GM21528 (cell line): ENCODE measurements at regions not wholly inside any gene's neighbourhood (a gene's known extent, or its start where the extent isn't known, plus 50 kb on each side); places are given as distances from the start of the nearest gene placed in this dataset.

ENCODE experiments used
- ATAC-seq: cut with Tn5 transposase; IDR thresholded peaks from one replicate; pipeline ENCODE4 v1.9.1; 2021; ENCODE audit warnings: mild to moderate bottlenecking, moderate library complexity; ENCODE audit not compliant: unreplicated experiment, low FRiP score

DNA sequence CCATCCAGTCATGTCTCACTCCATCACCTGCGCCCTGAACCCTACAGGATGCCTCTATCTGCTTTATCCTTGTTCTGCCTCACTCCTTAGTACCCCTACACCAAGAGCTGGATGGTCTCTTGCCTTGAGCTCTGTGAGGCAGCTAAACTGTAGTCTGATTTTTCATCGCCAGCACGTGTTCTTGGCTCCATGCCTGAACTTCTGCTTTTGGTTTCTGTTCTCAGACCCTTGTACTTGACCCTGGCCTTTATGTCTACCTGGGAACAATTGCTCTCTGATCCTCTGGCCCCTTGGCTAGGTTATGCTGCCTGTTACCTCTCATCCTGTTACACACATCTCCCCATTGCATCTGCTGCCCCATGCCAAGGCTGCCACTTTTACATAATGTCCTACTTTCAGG is 318.0 kb upstream of the LMCD1 start:
- ATAC-seq = no peak

DNA sequence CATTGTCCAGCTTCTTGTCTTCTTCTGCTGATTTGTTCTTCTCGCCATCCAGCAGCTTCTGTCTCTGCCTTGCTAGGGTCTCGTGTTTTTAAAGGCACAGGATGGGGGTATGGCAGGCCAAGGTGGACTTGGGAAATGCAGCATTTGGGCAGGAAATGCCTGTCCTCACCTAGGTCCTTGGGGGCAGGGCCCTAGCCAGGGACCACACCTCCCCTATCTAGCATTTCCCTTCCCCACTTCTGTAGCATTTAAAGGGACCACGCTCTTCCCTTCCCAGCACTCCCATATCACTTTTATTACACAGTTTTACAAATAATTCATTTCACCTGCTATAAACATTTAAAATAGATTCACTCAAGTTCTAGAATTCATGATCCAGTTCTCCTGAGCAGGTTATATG is 315.4 kb upstream of the LMCD1 start:
- no peak for ATAC-seq

DNA sequence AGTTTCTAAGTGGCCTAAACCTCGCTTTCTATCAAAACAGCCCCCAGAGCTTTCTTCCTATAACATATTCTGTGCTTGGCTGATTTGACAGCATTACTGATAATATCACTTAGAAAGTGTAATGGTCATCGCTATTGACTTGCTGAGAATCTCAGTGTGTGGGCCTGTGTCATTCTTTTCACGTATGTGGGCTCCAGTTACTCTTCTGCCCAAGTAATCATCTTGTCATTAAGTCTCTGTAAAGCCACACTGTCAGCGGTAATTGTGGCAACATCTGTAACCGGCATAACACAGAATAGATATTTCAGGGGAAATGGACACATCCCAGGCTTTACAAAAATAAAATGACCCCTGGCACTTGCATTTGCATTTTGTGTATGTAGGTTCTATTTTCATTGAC is 313.6 kb upstream of the LMCD1 start:
- ATAC-seq = no peak

DNA sequence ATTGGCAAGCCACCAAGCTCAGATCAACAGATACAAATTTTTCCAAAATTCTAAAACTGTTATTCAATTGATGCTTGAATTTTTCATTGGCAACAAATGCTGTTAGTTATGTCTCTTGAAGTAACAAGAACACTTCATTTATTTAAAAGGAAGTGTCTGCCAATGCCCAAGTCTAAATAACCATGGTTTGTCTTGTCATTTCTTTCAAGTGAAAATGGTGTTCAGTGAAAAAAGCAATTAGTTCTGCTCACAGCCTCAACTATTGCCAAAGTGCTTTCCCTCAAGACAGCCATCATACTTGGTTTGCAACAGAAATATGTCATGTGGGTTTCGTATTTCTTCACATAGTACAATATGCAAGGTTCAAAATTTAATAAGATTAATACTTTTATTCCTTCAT is 312.6 kb upstream of the LMCD1 start:
- no peak for ATAC-seq

- no peak for ATAC-seq
Measured at GRCh38 chr3:8191406-8191805, 310.2 kb upstream of the LMCD1 start.

DNA sequence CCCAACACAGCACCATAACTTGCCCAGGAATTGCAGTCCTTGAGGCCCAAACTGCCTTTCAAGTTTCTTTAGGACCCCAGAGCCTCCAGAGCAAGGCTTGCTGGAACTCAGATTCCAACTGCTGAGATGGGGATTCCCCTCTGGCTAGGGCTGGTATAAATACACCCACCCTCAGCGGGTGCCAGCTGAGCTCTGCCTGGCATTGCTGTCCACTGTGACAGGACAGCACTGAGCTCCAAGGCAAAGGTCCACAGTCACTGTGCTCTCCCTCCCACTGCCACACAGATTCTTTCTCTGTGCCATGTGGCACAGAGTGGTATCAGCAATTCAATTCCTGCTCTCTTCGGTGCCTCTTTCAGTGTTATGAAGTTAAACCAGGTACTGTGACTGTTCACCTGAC is 304.2 kb upstream of the LMCD1 start:
- no peak for ATAC-seq

DNA sequence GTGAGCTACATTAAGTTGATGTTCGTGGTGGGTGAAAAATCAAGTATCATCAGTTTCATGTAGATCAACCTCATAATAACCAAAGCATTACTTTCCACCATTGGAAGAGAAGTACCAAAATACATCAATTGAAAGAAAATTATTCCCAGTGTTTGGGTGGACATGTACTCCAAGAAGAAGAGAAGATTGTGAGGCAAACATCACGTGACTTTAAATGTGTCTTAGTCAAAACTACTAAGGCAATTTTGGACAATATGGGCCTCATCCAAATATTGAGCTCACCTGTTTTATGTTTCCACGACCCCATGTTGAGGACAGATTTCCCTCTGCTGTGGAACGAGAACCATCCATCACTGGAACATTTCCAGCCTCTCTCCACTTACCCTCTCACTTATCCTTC is 303.0 kb upstream of the LMCD1 start:
- no peak for ATAC-seq

DNA sequence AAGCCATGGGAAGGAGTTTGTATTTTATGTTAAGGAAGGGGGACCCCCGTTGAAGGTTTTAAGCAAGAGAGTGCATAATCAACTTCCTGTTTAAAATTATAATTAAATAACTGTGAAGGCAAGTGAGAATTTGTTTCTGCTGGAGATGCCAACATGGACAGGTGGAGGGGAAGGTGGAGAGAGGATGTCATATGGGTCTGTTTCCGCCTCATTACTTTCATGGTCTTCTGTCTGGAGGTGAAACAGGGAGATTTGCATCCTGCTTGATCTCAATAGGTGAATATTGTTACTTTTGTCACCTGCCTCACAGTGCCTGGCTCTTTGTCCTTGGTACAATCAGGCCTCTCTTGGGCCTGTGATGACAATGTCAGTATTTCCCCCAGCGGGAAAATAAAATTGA is 300.6 kb upstream of the LMCD1 start:
- ATAC-seq = no peak

DNA sequence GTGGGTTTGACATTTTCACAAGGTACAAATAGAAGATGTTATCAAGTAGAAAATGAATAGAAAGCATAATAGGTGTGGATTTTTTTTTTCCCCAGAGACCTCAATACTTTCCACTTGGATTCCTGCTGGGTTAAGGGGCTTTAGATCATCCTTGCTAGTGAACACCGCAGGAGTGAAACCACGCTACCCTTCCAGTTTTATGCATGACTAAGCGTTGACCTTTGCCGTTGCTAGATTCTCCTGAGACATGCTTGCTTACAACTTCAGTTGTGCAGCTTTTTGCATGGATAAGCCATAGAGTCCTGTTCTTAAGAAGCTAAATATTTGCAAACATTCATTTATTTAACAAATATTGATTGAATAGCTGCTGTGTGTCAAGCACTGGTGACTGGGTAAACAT is 299.7 kb upstream of the LMCD1 start:
- ATAC-seq = no peak

- no peak for ATAC-seq
Measured at GRCh38 chr3:8204331-8204730, 297.3 kb upstream of the LMCD1 start.

DNA sequence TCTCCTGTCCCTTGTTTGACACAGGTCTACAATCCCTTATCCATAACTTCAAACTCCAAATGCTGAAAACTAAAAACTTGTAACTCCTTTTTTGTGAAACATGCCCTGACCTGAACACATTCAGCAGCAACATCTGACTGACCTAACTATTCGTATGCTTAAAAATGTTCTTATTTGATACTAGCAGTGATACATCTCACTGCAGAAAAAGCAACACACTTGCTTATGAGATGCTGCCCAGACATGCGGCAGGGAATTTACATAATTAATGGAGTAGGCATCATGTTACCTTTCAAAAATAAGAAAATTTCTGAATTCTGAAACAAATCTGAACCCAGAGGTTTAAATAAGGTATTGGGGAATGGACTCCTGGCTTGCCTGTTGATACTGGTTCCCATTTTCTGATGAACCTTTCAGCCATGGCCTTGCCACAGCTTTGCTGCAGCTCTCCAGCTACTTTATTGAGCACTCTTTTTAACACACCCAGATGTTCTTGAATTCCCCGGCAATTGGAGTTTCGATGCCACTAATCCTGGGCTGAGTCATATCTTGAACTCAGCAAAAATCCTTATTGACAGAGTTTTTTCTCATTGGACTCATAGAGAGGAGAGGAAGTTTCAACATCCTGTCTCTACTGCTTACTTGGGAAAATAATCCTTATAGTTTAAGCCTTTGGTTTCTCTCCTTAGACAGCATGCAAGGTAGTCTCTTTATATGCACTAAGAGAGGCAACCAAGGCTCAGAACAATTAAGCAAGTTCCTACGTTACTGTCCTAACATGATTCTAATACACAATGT is 296.6 kb upstream of the LMCD1 start:
- no peak for ATAC-seq

- ATAC-seq = no peak
Measured at GRCh38 chr3:8205881-8206280, 295.7 kb upstream of the LMCD1 start.

DNA sequence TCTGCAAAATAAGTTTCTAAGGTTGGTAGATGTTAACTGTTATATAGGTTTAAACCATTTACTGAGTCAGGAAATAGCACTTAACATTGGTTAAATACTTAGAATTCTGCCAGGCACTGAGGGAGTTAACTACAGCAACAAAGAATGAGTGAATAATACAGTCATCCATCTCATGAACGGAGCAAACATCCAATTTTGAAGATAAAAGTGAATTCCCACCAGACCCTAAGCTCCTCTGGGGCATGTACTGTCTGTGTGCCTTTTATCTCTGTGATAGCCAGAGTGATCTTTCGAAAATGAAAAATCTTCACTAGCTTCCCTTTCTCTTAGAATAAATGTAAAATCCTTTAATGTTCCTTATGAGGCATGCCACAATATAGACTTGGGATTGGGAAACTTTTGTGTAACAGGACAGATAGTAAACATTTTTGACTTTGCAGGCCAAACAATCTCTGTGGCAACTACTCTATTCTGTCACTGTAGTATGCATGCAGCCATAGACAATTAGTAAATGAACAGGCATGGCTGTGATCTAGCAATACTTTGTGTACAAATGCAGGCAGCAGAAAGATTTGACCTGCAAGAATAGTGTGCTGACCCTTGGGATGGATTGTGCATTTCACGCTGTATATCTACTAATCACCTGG is 294.5 kb upstream of the LMCD1 start:
- ATAC-seq = no peak

GRCh38 chr3:8210882-8211341 is 290.7 kb upstream of the LMCD1 start:
- no peak for ATAC-seq

- no peak for ATAC-seq
Measured at GRCh38 chr3:8212794-8213193, 288.8 kb upstream of the LMCD1 start.

GRCh38 chr3:8213286-8213685 is 288.3 kb upstream of the LMCD1 start:
- ATAC-seq = no peak

DNA sequence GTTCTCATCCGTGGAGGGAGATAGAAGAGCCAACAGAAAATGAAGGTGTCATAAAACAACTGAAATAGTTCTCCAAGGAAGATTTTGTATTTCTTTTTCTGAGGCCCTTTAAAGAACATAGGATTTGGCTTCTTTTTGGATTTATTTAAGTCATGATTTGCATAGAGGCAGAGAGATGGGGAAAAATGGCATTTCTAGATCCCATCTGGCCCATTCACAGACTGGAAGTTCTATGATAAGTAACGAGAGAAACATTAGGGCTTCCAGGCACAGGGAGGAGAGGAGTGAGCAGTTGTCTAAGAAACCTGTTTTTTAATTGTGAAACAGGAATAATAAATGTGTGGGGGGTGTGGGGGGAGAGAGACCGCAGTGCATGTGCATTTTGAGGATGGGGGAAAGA is 285.8 kb upstream of the LMCD1 start:
- ATAC-seq = no peak

GRCh38 chr3:8218353-8218940 is 283.2 kb upstream of the LMCD1 start:
- ATAC-seq = no peak

DNA sequence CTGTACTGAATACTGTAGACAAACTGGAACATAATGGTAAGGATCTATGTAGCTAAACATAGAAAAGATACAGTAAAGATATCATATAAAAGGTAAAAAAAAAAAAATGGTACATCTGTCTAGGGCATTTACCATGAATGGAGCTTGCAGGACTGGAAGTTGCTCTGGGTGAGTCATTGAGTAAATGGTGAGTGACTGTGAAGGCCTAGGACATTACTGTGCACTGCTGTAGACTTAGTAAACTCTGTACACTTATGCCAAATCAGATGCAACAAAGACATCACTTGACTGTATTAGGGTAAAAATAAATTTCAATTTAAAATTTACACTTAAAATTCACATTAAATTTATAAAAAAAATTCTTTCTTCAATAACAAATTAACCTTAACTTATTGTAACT is 281.3 kb upstream of the LMCD1 start:
- ATAC-seq = no peak

- ATAC-seq = no peak
Measured at GRCh38 chr3:8223766-8224165, 277.9 kb upstream of the LMCD1 start.

DNA sequence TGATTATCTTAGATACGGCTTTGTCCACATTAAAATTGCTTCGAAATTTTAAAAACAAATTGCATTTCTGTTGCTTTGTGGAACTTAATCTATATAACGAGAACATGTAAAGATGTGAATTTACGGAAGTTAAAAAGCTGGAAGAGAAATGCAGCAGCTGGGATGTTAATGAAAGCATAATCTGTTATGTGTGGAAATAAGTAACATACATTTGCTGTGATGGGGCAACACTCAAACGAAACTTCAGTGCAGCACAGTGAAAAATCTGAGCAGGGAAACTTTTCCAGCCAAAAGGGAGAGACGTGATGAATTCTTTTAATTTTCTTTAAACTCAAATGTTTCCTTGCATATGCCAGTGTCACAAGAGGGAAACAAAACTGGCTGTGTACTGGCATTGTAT is 276.7 kb upstream of the LMCD1 start:
- no peak for ATAC-seq

GRCh38 chr3:8233938-8234337 is 267.7 kb upstream of the LMCD1 start:
- no peak for ATAC-seq
